RWPE1 (cell line): ENCODE measurements at regions not wholly inside any gene's neighbourhood (a gene's known extent, or its start where the extent isn't known, plus 50 kb on each side); places are given as distances from the start of the nearest gene placed in this dataset.

Source experiments
- CTCF ChIA-PET: fragments of 350-600 bp; sonication (Branson Sonifier 250); formaldehyde crosslinking; extraction: SDS; loops from one replicate; lab custom pipeline; 2021; lab: Yijun Ruan, JAX
- POLR2A ChIA-PET: fragments of 400-600 bp; formaldehyde crosslinking; extraction: SDS; loops from one replicate; lab custom pipeline; 2020; ENCODE audit warnings: antibody characterized with exemption; ENCODE audit not compliant: low non-redundant PET; lab: Yijun Ruan, JAX
- DNase-seq: peaks from one replicate; pipeline ENCODE4 v3.0.0; 2012; ENCODE audit warnings: low spot score
- H3K27ac ChIP-seq: fragments of 450-650 bp; 2 replicates; pipeline ENCODE4 v1.5.1; 2017
- CTCF ChIP-seq: fragments of 450-650 bp; conservative IDR thresholded peaks from 2 replicates; pipeline ENCODE4 v1.5.1; 2017; ENCODE audit warnings: low read depth, mild to moderate bottlenecking

- H3K27ac ChIP-seq, result no peak overlapping the region
- TF ChIP-seq CTCF, result no peak
- ChIA-PET POLR2A (no interaction called here), CTCF (no interaction called here)
- no peak for DNase-seq
Measured at GRCh38 chr10:37639200-37639599, 218.2 kb downstream of the ZNF248 start.

- no peak overlapping the region for H3K27ac ChIP-seq
- ChIA-PET POLR2A (no interaction called here), CTCF (no interaction called here)
- TF ChIP-seq CTCF, result no peak
- no peak for DNase-seq
Measured at GRCh38 chr10:37638569-37638968, 218.8 kb downstream of the ZNF248 start.

- H3K27ac ChIP-seq, result no peak overlapping the region
- TF ChIP-seq CTCF, result no peak
- no peak for DNase-seq
- POLR2A ChIA-PET, result no interaction called here
- CTCF ChIA-PET, result no interaction called here
Measured at GRCh38 chr10:37634351-37634880, 223.0 kb downstream of the ZNF248 start.

GRCh38 chr10:37632641-37633040, 224.8 kb downstream of the ZNF248 start:
- ChIA-PET POLR2A (no interaction called here), CTCF (interaction anchor here (0.7 kb wide), 1 partner anchor 96 kb away, joined by 5 read pairs; no protein-coding TSS in a partner anchor)
- no peak for DNase-seq
- H3K27ac ChIP-seq, result no peak overlapping the region
- TF ChIP-seq CTCF, result no peak

GRCh38 chr10:37623506-37623905, 233.9 kb downstream of the ZNF248 start:
- ChIA-PET POLR2A (no interaction called here), CTCF (no interaction called here)
- no peak for DNase-seq
- no peak for TF ChIP-seq CTCF
- no peak overlapping the region for H3K27ac ChIP-seq

GRCh38 chr10:37619336-37619735, 238.1 kb downstream of the ZNF248 start:
- no peak for DNase-seq
- no peak for TF ChIP-seq CTCF
- POLR2A ChIA-PET, result no interaction called here
- CTCF ChIA-PET, result no interaction called here
- no peak overlapping the region for H3K27ac ChIP-seq
